ENCODE measurements at regions not wholly inside any gene's neighbourhood (a gene's known extent, or its start where the extent isn't known, plus 50 kb on each side); places are given as distances from the start of the nearest gene placed in this dataset.
"Not testable (repeated sequence)": the region's sequence is repeated elsewhere in the genome, so short reads cannot be mapped to it uniquely, and the experiment has no call there.

GRCh38 chr4:100872811-100873210, 355.0 kb upstream of the EMCN start:
- intact Hi-C loops (cut with DNase I), result no loop called here
- H3K27me3 ChIP-seq, result no peaks in the 10 kb centered on the region
- no peaks in the 10 kb centered on the region for H3K4me1 ChIP-seq
- no peaks in the 10 kb centered on the region for H3K36me3 ChIP-seq
- no peak overlapping the region for H3K9ac ChIP-seq (ENCODE audit: low read depth in 2 of 2, low read length in 2 of 2)
- TF ChIP-seq CTCF (IDR thresholded peaks at IDR 0.05), result no peak
- H3K9me3 ChIP-seq, result no peaks in the 10 kb centered on the region
- H3K4me3 ChIP-seq, result no peak overlapping the region
- H3K27ac ChIP-seq, result no peak overlapping the region
- no peak for DNase-seq

GRCh38 chr4:100870940-100871772, 353.3 kb upstream of the EMCN start:
- H3K9me3 ChIP-seq, result no peaks in the 10 kb centered on the region
- TF ChIP-seq CTCF (IDR thresholded peaks at IDR 0.05), result no peak
- DNase-seq, result no peak
- H3K4me1 ChIP-seq, result no peaks in the 10 kb centered on the region
- H3K36me3 ChIP-seq, result no peaks in the 10 kb centered on the region
- no peak overlapping the region for H3K27ac ChIP-seq
- intact Hi-C loops (cut with DNase I), result no loop called here
- no peak overlapping the region for H3K9ac ChIP-seq (ENCODE audit: low read depth in 2 of 2, low read length in 2 of 2)
- H3K27me3 ChIP-seq, result no peaks in the 10 kb centered on the region
- H3K4me3 ChIP-seq, result no peak overlapping the region

GRCh38 chr4:100869276-100869675, 351.5 kb upstream of the EMCN start:
- Histone ChIP-seq H3K9ac (ENCODE audit: low read depth in 2 of 2, low read length in 2 of 2) (no peak overlapping the region), H3K27me3 (no peaks in the 10 kb centered on the region), H3K9me3 (no peaks in the 10 kb centered on the region), H3K4me1 (no peaks in the 10 kb centered on the region), H3K36me3 (no peaks in the 10 kb centered on the region), H3K4me3 (no peak overlapping the region), H3K27ac (no peak overlapping the region)
- intact Hi-C loops (cut with DNase I), result no loop called here
- DNase-seq, result no peak
- no peak for TF ChIP-seq CTCF (IDR thresholded peaks at IDR 0.05)

GRCh38 chr4:100868281-100868680, 350.5 kb upstream of the EMCN start:
- DNase-seq, result not testable (repeated sequence)

GRCh38 chr4:100852326-100852725, 334.5 kb upstream of the EMCN start:
- no peak overlapping the region for H3K27ac ChIP-seq
- H3K36me3 ChIP-seq, result no peaks in the 10 kb centered on the region
- intact Hi-C loops (cut with DNase I), result no loop called here
- DNase-seq, result no peak
- TF ChIP-seq CTCF (IDR thresholded peaks at IDR 0.05), result no peak
- H3K27me3 ChIP-seq, result no peaks in the 10 kb centered on the region
- no peaks in the 10 kb centered on the region for H3K9me3 ChIP-seq
- H3K4me1 ChIP-seq, result no peaks in the 10 kb centered on the region
- no peak overlapping the region for H3K9ac ChIP-seq (ENCODE audit: low read depth in 2 of 2, low read length in 2 of 2)
- no peak overlapping the region for H3K4me3 ChIP-seq

More at GRCh38 chr4:100868281-100868680, 350.5 kb upstream of the EMCN start:
- H3K36me3 ChIP-seq; H3K9me3 ChIP-seq; H3K4me1 ChIP-seq; H3K4me3 ChIP-seq; intact Hi-C loops (cut with DNase I); H3K27ac ChIP-seq; H3K27me3 ChIP-seq; H3K9ac ChIP-seq (ENCODE audit: low read depth in 2 of 2, low read length in 2 of 2): not testable (repeated sequence)

- intact Hi-C loops (cut with DNase I), result no loop called here
- Histone ChIP-seq H3K36me3 (no peaks in the 10 kb centered on the region), H3K27ac (no peak overlapping the region), H3K9ac (ENCODE audit: low read depth in 2 of 2, low read length in 2 of 2) (no peak overlapping the region), H3K9me3 (no peaks in the 10 kb centered on the region), H3K4me1 (no peaks in the 10 kb centered on the region), H3K27me3 (no peaks in the 10 kb centered on the region), H3K4me3 (no peak overlapping the region)
- no peak for DNase-seq
- no peak for TF ChIP-seq CTCF (IDR thresholded peaks at IDR 0.05)
These were observed 331.5 kb upstream of the EMCN start for GRCh38 chr4:100849319-100849718.
